ENCODE measurements at regions not wholly inside any gene's neighbourhood (a gene's known extent, or its start where the extent isn't known, plus 50 kb on each side); places are given as distances from the start of the nearest gene placed in this dataset.
A peak's percentile ranks its signal among the peaks of the same experiment; 100 is the strongest.
"Not testable (repeated sequence)": the region's sequence is repeated elsewhere in the genome, so short reads cannot be mapped to it uniquely, and the experiment has no call there.

- peak; percentile 38 for DNase-seq
These were observed 51.3 kb upstream of the LARGE1 start for GRCh38 chr22:33971561-33971961.

GRCh38 chr22:33975841-33976240 lies 55.6 kb upstream of the LARGE1 start:
- no peak for DNase-seq

- DNase-seq: no peak
These were observed 63.3 kb upstream of the LARGE1 start for GRCh38 chr22:33983558-33983957.

- DNase-seq: no peak
These were observed 63.9 kb upstream of the LARGE1 start for GRCh38 chr22:33984211-33984610.

GRCh38 chr22:33984656-33985285 lies 64.5 kb upstream of the LARGE1 start:
- peak; percentile 84 for DNase-seq

GRCh38 chr22:33985506-33985905 lies 65.2 kb upstream of the LARGE1 start:
- no peak for DNase-seq

- DNase-seq: no peak
These were observed 66.0 kb upstream of the LARGE1 start for GRCh38 chr22:33986167-33986771.

GRCh38 chr22:33986954-33987353 lies 66.7 kb upstream of the LARGE1 start:
- DNase-seq: no peak

GRCh38 chr22:33989263-33989662 lies 69.0 kb upstream of the LARGE1 start:
- not testable (repeated sequence) for DNase-seq

- no peak for DNase-seq
These were observed 71.3 kb upstream of the LARGE1 start for GRCh38 chr22:33991620-33992019.

- DNase-seq: no peak
These were observed 76.5 kb upstream of the LARGE1 start for GRCh38 chr22:33996824-33997223.

GRCh38 chr22:34000879-34001526 lies 80.7 kb upstream of the LARGE1 start:
- DNase-seq: no peak

- DNase-seq: no peak
These were observed 81.6 kb upstream of the LARGE1 start for GRCh38 chr22:34001701-34002466.

- no peak for DNase-seq
These were observed 83.8 kb upstream of the LARGE1 start for GRCh38 chr22:34004058-34004457.

- no peak for DNase-seq
These were observed 90.0 kb upstream of the LARGE1 start for GRCh38 chr22:34010259-34010658.

- no peak for DNase-seq
These were observed 95.4 kb upstream of the LARGE1 start for GRCh38 chr22:34015642-34016041.

- DNase-seq: no peak
These were observed 96.9 kb upstream of the LARGE1 start for GRCh38 chr22:34017205-34017604.

- no peak for DNase-seq
These were observed 99.0 kb upstream of the LARGE1 start for GRCh38 chr22:34019190-34019845.

- DNase-seq: no peak
These were observed 114.9 kb upstream of the LARGE1 start for GRCh38 chr22:34035209-34035608.

- no peak for DNase-seq
These were observed 116.7 kb upstream of the LARGE1 start for GRCh38 chr22:34036931-34037330.

GRCh38 chr22:34038801-34039555 lies 118.7 kb upstream of the LARGE1 start:
- DNase-seq: no peak

- DNase-seq: no peak
These were observed 125.0 kb upstream of the LARGE1 start for GRCh38 chr22:34045311-34045710.

Data from NCI-H2171 treated with DMSO at 0.1 percent for 48 hours (cell line).